GM21737 (cell line): ENCODE measurements at regions not wholly inside any gene's neighbourhood (a gene's known extent, or its start where the extent isn't known, plus 50 kb on each side); places are given as distances from the start of the nearest gene placed in this dataset.

Experiments
- ATAC-seq: cut with Tn5 transposase; IDR thresholded peaks from one replicate; pipeline ENCODE4 v1.9.1; 2021; ENCODE audit warnings: mild to moderate bottlenecking, moderate library complexity; ENCODE audit not compliant: unreplicated experiment

- no peak for ATAC-seq
Observed at GRCh38 chr5:135249658-135250057, 149.4 kb downstream of the MACROH2A1 start.

GRCh38 chr5:135248801-135249231 is 150.2 kb downstream of the MACROH2A1 start:
- no peak for ATAC-seq

- no peak for ATAC-seq
Observed at GRCh38 chr5:135246923-135247795, 151.9 kb downstream of the MACROH2A1 start.

- ATAC-seq, result no peak
Observed at GRCh38 chr5:135246605-135246922, 152.5 kb downstream of the MACROH2A1 start.

GRCh38 chr5:135245521-135246499 is 153.2 kb downstream of the MACROH2A1 start:
- ATAC-seq, result no peak

GRCh38 chr5:135244620-135245021 is 154.4 kb downstream of the MACROH2A1 start:
- ATAC-seq, result no peak

GRCh38 chr5:135243556-135244285 is 155.3 kb downstream of the MACROH2A1 start:
- ATAC-seq, result no peak

- ATAC-seq, result no peak
Observed at GRCh38 chr5:135242866-135243555, 156.0 kb downstream of the MACROH2A1 start.

GRCh38 chr5:135242021-135242865 is 156.8 kb downstream of the MACROH2A1 start:
- ATAC-seq, result no peak

- ATAC-seq, result no peak
Observed at GRCh38 chr5:135241536-135241935, 157.5 kb downstream of the MACROH2A1 start.

- no peak for ATAC-seq
Observed at GRCh38 chr5:135240781-135241360, 158.2 kb downstream of the MACROH2A1 start.

GRCh38 chr5:135240283-135240633 is 158.8 kb downstream of the MACROH2A1 start:
- no peak for ATAC-seq

GRCh38 chr5:135239453-135240282 is 159.4 kb downstream of the MACROH2A1 start:
- ATAC-seq, result no peak

- no peak for ATAC-seq
Observed at GRCh38 chr5:135238622-135239452, 160.2 kb downstream of the MACROH2A1 start.

GRCh38 chr5:135237748-135238103 is 161.3 kb downstream of the MACROH2A1 start:
- ATAC-seq, result no peak

- no peak for ATAC-seq
Observed at GRCh38 chr5:135236908-135237747, 161.9 kb downstream of the MACROH2A1 start.
